ENCODE measurements at regions not wholly inside any gene's neighbourhood (a gene's known extent, or its start where the extent isn't known, plus 50 kb on each side); places are given as distances from the start of the nearest gene placed in this dataset.

- TF ChIP-seq SP1 (IDR thresholded peaks at IDR 0.05), result no peak
- TF ChIP-seq LEF1 (IDR thresholded peaks at IDR 0.05; ENCODE audit: borderline replicate concordance), result no peak
- TF ChIP-seq FOXK2 (IDR thresholded peaks at IDR 0.05), result no peak
- CTCF ChIA-PET, result no interaction called here
- no peak for DNase-seq (ENCODE audit: extremely low spot score)
- POLR2A ChIA-PET, result no interaction called here
Observed at GRCh38 chr3:165549037-165549436, 288.2 kb downstream of the BCHE start.

GRCh38 chr3:165545059-165545458 lies 292.2 kb downstream of the BCHE start:
- ChIA-PET POLR2A (no interaction called here), CTCF (no interaction called here)
- TF ChIP-seq TARDBP (IDR thresholded peaks at IDR 0.05), result no peak
- no peak for TF ChIP-seq CTBP1 (IDR thresholded peaks at IDR 0.05; ENCODE audit: borderline replicate concordance)
- no peak for TF ChIP-seq FOXM1 (IDR thresholded peaks at IDR 0.05; ENCODE audit: borderline replicate concordance)
- no peak for TF ChIP-seq NFRKB (IDR thresholded peaks at IDR 0.05)
- TF ChIP-seq ZNF384 (IDR thresholded peaks at IDR 0.05), result no peak
- no peak for TF ChIP-seq L3MBTL2 (conservative IDR thresholded peaks at IDR 0.05)
- TF ChIP-seq SUZ12 (IDR thresholded peaks at IDR 0.05), result no peak
- TF ChIP-seq BHLHE40 (IDR thresholded peaks at IDR 0.05; ENCODE audit: borderline replicate concordance), result no peak
- TF ChIP-seq LEF1 (IDR thresholded peaks at IDR 0.05; ENCODE audit: borderline replicate concordance), result no peak
- TF ChIP-seq HDGF (IDR thresholded peaks at IDR 0.05; ENCODE audit: borderline replicate concordance), result no peak
- no peak for TF ChIP-seq ARNT (IDR thresholded peaks at IDR 0.05)
- DNase-seq (ENCODE audit: extremely low spot score), result no peak

GRCh38 chr3:165544432-165544831 lies 292.8 kb downstream of the BCHE start:
- TF ChIP-seq LEF1 (IDR thresholded peaks at IDR 0.05; ENCODE audit: borderline replicate concordance) (no peak), CTBP1 (IDR thresholded peaks at IDR 0.05; ENCODE audit: borderline replicate concordance) (no peak), FOXA1 (IDR thresholded peaks at IDR 0.05) (no peak), ARNT (IDR thresholded peaks at IDR 0.05) (no peak), ELF4 (IDR thresholded peaks at IDR 0.05) (no peak)
- no peak for DNase-seq (ENCODE audit: extremely low spot score)
- ChIA-PET CTCF (no interaction called here), POLR2A (no interaction called here)

GRCh38 chr3:165538166-165538565 lies 299.1 kb downstream of the BCHE start:
- TF ChIP-seq FOXK2 (IDR thresholded peaks at IDR 0.05), result no peak
- no peak for TF ChIP-seq ZNF384 (IDR thresholded peaks at IDR 0.05)
- no peak for TF ChIP-seq TARDBP (IDR thresholded peaks at IDR 0.05)
- TF ChIP-seq FOXA1 (IDR thresholded peaks at IDR 0.05), result no peak
- no peak for TF ChIP-seq NFRKB (IDR thresholded peaks at IDR 0.05)
- TF ChIP-seq ELF4 (IDR thresholded peaks at IDR 0.05), result no peak
- no peak for TF ChIP-seq SP1 (IDR thresholded peaks at IDR 0.05)
- no peak for TF ChIP-seq L3MBTL2 (conservative IDR thresholded peaks at IDR 0.05)
- no peak for TF ChIP-seq CTBP1 (IDR thresholded peaks at IDR 0.05; ENCODE audit: borderline replicate concordance)
- no peak for TF ChIP-seq FOXM1 (IDR thresholded peaks at IDR 0.05; ENCODE audit: borderline replicate concordance)
- TF ChIP-seq SUZ12 (IDR thresholded peaks at IDR 0.05), result no peak
- no peak for TF ChIP-seq LEF1 (IDR thresholded peaks at IDR 0.05; ENCODE audit: borderline replicate concordance)
- no peak for TF ChIP-seq ARNT (IDR thresholded peaks at IDR 0.05)
- no peak for TF ChIP-seq PKNOX1 (IDR thresholded peaks at IDR 0.05)
- TF ChIP-seq BHLHE40 (IDR thresholded peaks at IDR 0.05; ENCODE audit: borderline replicate concordance), result no peak
- TF ChIP-seq HDGF (IDR thresholded peaks at IDR 0.05; ENCODE audit: borderline replicate concordance), result no peak
- CTCF ChIA-PET, result no interaction called here
- POLR2A ChIA-PET, result no interaction called here
- DNase-seq (ENCODE audit: extremely low spot score), result no peak

GRCh38 chr3:165532851-165533250 lies 304.4 kb downstream of the BCHE start:
- TF ChIP-seq SP1 (IDR thresholded peaks at IDR 0.05) (no peak), CTBP1 (IDR thresholded peaks at IDR 0.05; ENCODE audit: borderline replicate concordance) (no peak), ELF4 (IDR thresholded peaks at IDR 0.05) (no peak), BHLHE40 (IDR thresholded peaks at IDR 0.05; ENCODE audit: borderline replicate concordance) (no peak), TARDBP (IDR thresholded peaks at IDR 0.05) (no peak), NFRKB (IDR thresholded peaks at IDR 0.05) (no peak), LEF1 (IDR thresholded peaks at IDR 0.05; ENCODE audit: borderline replicate concordance) (no peak)
- ChIA-PET CTCF (no interaction called here), POLR2A (no interaction called here)
- no peak for DNase-seq (ENCODE audit: extremely low spot score)

- no peak for DNase-seq (ENCODE audit: extremely low spot score)
- ChIA-PET POLR2A (no interaction called here), CTCF (no interaction called here)
- TF ChIP-seq NFRKB (IDR thresholded peaks at IDR 0.05), result no peak
Observed at GRCh38 chr3:165529451-165529850, 307.8 kb downstream of the BCHE start.

- ChIA-PET POLR2A (no interaction called here), CTCF (interaction anchor here (1.2 kb wide), 1 partner anchor 15 kb away, joined by 3 read pairs; no protein-coding TSS in a partner anchor)
- no peak for DNase-seq (ENCODE audit: extremely low spot score)
- TF ChIP-seq FOXK2 (IDR thresholded peaks at IDR 0.05), result no peak
- TF ChIP-seq HDGF (IDR thresholded peaks at IDR 0.05; ENCODE audit: borderline replicate concordance), result no peak
- no peak for TF ChIP-seq SP1 (IDR thresholded peaks at IDR 0.05)
- no peak for TF ChIP-seq BHLHE40 (IDR thresholded peaks at IDR 0.05; ENCODE audit: borderline replicate concordance)
- no peak for TF ChIP-seq FOXA1 (IDR thresholded peaks at IDR 0.05)
- no peak for TF ChIP-seq FOXM1 (IDR thresholded peaks at IDR 0.05; ENCODE audit: borderline replicate concordance)
- TF ChIP-seq NFRKB (IDR thresholded peaks at IDR 0.05), result no peak
- TF ChIP-seq ELF4 (IDR thresholded peaks at IDR 0.05), result no peak
- no peak for TF ChIP-seq CTBP1 (IDR thresholded peaks at IDR 0.05; ENCODE audit: borderline replicate concordance)
- TF ChIP-seq SUZ12 (IDR thresholded peaks at IDR 0.05), result no peak
- no peak for TF ChIP-seq LEF1 (IDR thresholded peaks at IDR 0.05; ENCODE audit: borderline replicate concordance)
- no peak for TF ChIP-seq PKNOX1 (IDR thresholded peaks at IDR 0.05)
- no peak for TF ChIP-seq TARDBP (IDR thresholded peaks at IDR 0.05)
- TF ChIP-seq L3MBTL2 (conservative IDR thresholded peaks at IDR 0.05), result no peak
- TF ChIP-seq ZNF384 (IDR thresholded peaks at IDR 0.05), result no peak
- TF ChIP-seq ARNT (IDR thresholded peaks at IDR 0.05), result no peak
Observed at GRCh38 chr3:165526367-165526766, 310.9 kb downstream of the BCHE start.

Data from HEK293T (cell line).